HG03060 (cell line): ENCODE measurements at regions not wholly inside any gene's neighbourhood (a gene's known extent, or its start where the extent isn't known, plus 50 kb on each side); places are given as distances from the start of the nearest gene placed in this dataset.

Source experiments
- ATAC-seq: cut with Tn5 transposase; IDR thresholded peaks from one replicate; pipeline ENCODE4 v1.9.1; 2021; ENCODE audit warnings: low read depth, moderate number of reproducible peaks; ENCODE audit not compliant: unreplicated experiment

DNA sequence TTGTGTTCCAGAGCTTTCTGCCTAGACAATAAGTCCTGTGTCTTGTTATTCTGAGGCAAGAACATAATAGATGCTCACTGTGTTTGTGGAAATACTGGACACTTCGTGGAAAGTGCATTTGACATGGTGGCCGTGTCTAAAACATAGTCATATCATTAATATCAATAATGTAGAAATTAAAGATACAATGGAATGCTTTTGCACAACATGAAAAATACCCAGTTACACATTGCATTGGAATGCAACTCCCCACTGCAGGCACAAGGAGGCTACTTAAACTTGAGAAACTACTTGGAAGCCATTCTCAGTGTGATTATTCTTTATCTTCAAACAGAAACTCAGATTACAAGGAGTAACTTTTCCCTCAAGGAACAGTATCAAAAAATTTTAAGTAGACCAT, 145.3 kb upstream of the ZNF462 start:
- no peak for ATAC-seq

DNA sequence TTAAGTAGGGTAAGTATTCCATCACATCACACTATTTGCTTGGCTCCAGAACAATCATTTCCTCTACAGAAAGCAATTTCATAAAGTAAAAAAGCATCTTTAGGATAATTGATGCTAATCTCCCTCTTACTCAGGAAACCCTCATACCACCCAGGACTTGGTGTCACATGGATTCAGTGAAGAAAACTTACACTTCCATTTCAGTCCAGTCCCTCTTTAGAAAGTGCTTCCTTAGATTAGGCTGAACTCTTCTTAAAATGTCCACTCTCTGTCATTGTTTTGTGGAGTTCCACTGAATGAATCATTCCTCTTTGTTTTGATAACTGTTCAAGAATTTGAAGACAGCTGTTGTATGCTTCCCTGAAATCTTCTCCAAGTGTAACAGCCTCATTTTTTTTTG, 144.0 kb upstream of the ZNF462 start:
- no peak for ATAC-seq

- ATAC-seq = no peak
Measured at GRCh38 chr9:106722051-106722753, 140.8 kb upstream of the ZNF462 start.

DNA sequence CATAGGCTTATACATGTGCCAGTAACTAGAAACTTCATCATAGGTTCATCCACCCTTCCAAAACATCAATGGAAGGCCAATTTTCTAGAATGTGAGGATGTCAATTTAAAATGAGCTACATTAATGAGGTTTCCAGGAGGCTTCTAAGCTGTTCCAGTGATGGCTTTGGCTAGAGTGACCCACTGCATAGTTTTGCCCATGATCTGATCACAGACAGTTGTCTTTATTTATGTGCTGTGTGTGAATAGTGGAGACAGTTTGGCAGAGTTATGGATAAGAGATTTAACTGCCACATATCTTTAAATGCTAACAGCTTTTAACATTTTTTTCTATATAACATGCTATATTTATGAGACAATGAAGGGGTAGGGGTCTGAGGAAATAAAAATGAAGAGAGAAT, 139.0 kb upstream of the ZNF462 start:
- ATAC-seq = no peak

DNA sequence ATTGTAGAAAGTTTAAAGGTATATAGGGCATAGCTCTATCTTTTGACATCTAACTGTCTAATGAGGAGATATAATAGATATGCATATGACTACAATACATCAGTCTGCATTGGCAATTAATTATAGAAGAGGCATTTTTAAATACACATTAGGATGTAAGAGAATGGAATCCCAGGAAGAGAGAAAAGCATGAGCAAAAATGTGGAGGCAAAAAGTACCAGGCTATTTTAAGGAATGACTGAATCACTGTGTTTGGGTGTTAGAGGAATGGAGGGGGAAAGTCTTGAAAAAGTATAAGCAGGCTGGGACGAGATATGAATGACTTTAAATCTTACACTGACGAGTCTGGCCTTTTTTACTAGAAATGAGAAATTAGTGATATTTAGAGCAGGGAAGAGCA, 138.4 kb upstream of the ZNF462 start:
- no peak for ATAC-seq

DNA sequence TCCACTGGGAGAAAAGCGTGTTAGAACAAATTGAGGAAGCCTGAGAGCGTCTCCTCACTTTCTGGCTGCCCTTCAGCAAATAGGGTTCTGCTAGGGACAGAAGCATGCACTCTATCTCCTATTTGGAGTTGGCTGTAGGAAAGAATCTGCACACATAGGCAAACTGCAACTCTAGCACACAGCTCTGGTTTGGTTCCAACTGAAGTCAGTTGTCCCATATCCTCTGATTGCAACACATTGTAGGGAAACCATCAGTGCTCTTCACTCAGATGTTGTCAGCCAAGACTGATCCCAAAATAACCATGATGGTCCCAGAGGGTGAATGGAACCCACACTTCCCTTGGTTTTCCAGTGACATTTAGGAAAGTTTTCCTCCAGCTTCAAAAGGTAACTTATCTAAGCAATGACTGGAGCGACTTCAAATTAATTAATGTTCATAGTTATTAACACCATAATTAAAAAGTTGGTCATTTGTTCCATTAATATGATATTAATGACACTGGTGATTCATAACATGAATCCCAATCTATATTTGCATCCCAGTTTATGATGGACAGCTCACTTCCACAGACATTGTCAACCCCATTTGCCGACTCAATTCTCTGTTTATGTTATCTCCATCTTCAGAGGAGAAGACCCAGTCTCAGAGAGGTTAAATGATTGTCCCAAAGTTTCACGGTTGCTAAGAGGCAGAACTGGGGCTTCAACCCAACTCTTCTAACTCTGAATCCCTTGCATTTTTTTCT, 136.7 kb upstream of the ZNF462 start:
- no peak for ATAC-seq

GRCh38 chr9:106727969-106728368, 135.0 kb upstream of the ZNF462 start:
- no peak for ATAC-seq

GRCh38 chr9:106728860-106729259, 134.1 kb upstream of the ZNF462 start:
- no peak for ATAC-seq

DNA sequence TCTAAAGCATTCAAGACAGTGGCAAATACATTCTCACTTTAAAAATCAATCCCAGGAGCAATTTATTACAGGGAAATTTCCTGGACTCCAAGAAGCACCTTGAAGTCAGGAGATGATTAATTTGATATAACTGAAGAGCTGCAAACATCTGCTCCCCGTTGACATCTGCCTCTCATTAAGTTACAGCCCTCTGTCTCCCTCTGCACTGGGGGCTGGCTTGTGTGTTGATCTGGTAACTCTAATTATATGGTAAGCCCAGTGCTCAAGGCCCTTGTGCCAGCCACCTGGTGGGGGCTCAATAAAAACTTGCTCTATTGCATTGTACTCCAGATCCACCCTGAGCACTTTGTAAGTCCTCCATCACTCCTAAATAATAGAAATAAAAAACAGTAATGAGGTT, 131.1 kb upstream of the ZNF462 start:
- ATAC-seq = no peak

DNA sequence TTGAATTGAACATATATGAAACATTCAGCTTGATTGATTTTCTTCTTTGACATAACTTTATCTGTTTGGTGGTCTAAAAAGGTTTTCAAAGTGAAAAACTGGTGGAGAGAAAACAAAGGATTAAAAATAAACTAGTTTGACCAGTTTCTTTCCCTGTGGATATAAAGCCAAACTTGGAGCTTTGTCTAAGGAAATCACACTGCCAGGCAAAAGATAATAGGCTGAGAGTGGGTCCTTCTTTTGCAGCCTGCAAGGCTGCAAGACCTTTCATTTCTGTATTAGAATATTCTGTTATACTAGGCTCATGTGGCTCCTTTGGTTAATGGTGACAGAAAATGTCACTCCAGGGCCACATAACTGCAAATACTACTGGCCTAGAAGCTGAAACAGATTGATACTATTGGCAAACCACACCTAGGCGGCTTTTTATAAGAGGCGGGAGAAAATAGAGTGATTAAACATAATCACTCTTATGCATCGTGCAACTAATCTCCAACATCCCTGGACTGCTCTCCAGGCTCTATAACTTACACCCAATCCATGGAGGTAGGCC, 129.1 kb upstream of the ZNF462 start:
- ATAC-seq = no peak

DNA sequence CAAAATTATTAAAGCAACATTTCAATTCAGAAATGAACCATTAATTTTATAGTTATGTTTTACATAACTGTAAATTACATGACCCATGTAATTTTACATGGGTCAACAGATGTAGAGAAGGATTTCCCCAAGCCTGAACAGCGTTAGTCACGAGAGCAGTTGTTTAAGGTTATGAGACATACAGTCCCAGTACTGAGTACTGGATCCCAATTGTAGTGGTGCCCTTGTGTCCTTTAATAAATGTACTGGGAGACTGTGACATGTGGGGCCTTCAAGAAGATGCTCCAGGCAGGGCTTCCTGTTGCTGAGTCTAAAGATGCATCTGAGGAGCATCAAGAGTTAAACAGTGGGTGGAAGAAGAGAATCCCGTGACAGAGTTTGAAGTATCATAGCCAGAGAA, 125.5 kb upstream of the ZNF462 start:
- ATAC-seq = no peak

DNA sequence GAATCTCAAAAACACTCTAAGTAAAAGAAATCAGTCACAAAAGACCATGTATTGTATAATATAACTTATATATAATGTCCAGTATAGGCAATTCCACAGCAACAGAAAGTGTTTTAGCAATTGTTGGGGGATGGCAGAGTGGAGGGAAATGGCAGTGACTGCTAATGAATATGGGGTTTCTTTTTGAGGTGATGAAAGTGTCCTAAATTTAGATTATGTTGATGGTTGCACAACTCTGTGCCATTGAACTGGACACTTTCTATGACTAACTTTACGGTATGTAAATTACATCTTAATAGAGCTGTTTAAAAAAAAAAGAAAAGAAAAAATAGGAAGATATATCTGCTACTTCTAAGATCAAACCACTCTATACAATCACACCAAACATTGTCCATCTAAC, 124.9 kb upstream of the ZNF462 start:
- ATAC-seq = no peak

DNA sequence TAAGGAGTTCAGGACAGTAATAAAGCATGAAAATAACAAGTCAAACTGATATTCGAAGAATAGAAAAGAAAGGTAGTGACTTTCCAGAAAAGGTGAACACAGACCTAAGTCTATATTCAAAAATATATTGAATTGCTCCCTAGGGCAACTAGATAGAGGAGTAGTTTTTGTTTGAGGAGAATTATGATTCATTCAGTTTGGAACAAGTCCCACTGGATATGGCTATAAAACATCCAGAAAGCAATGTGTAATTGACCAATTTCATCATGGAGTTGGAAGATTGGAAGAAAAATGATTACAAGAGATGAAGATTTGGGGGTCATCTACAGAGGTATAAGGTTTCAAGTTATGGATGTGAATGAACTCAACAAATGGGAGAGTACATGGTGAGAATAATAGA, 117.5 kb upstream of the ZNF462 start:
- no peak for ATAC-seq

GRCh38 chr9:106745876-106746275, 117.1 kb upstream of the ZNF462 start:
- no peak for ATAC-seq

DNA sequence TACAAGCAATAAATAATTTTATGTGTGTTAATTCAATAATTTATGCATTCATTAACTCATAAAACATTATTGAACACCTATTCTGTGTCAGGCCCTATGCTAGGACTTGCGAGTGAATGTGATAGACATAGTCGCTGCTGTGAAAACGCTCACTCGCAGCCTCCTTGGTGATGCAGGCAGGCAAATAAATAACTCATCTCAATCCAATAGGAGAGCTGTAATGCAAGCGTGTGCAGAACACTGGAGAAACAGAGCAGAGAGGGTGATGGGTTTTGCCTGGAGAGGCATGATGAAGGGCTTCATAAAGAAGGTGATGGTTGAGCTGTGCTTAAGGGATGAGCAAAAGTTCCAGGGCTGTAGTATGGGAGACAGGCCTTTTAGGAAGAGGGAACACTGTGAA, 111.3 kb upstream of the ZNF462 start:
- no peak for ATAC-seq

GRCh38 chr9:106752581-106752980, 110.4 kb upstream of the ZNF462 start:
- no peak for ATAC-seq

DNA sequence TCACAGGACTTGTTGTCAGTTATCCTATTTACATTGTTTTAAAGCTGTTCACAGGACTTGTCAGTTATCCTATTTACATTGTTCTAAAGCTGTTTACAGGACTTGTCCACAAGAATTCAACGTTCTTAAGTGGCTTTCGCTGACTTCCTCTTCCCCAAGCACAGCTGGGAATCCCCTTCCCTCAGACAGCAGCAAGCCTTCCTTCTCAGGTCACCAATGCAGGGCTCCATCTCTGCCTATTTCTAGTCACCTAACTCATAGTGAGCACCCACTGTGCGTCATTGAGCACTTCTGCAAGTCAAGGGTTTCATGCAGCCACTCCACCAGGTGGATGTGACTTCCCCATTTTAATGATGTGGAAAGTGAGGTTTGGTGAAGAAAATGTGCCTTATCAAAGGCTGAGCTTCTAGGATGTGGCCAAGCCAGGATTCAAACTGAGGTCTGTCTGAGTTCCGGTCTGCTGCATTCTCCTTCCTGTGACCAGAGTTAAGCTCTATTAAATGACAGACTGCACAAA, 109.8 kb upstream of the ZNF462 start:
- ATAC-seq = peak; percentile 80

GRCh38 chr9:106755736-106756135, 107.2 kb upstream of the ZNF462 start:
- ATAC-seq = no peak

- ATAC-seq = no peak
Measured at GRCh38 chr9:106757514-106757913, 105.5 kb upstream of the ZNF462 start.

DNA sequence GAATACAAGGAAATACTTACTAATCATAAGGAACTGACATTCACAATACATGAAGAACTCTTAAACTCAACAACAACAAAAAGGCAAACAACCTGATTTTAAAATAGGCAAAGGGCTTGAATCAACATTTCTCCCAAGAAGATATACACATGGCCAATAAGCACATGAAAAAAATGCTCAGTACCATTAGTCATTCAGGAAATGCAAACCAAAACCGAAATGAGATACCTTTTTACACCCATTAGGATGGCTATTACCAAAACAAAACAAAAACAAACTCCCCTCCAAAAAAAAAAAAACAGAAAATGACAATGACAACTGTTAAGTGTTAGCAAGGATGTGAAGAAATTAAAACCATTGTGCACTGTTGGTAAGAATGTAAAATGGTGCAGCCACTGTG, 104.1 kb upstream of the ZNF462 start:
- ATAC-seq = peak; percentile 77

DNA sequence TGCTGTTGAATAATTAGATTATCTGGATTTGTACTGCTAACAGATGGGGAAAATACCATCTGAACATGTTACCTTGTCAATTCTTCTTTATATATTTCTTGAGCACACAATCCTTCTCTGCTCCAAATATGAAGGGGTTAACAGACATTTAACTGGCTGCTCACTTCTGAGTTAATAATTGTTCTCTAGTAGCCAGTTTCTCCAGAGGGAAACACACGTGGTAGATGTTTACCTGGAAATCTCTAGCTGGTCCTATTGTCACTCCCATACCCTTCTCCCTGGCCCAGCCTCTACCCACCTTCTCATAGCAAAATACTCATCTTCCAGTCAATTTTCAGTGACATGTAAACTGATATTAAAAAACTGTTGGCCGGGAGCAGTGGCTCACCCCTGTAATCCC, 101.5 kb upstream of the ZNF462 start:
- no peak for ATAC-seq

GRCh38 chr9:106766616-106767015, 96.3 kb upstream of the ZNF462 start:
- ATAC-seq = no peak
